PC-9 (cell line): ENCODE measurements at regions not wholly inside any gene's neighbourhood (a gene's known extent, or its start where the extent isn't known, plus 50 kb on each side); places are given as distances from the start of the nearest gene placed in this dataset.

ENCODE experiments used
- BruUV-seq: library from RNA; stranded (reverse); fragments of 400-500 nt; replicated peaks from 2 replicates; lab custom pipeline; 2021; lab: Mats Ljungman, UMichigan
- CTCF ChIA-PET: fragments of 300-600 bp; sonication (Branson Sonifier 250); formaldehyde crosslinking; loops from one replicate; lab custom pipeline; 2022; ENCODE audit warnings: antibody characterized with exemption; lab: Charles Lee
- POLR2A ChIA-PET: fragments of 300-600 bp; sonication (Branson Sonifier 250); formaldehyde crosslinking; loops from one replicate; lab custom pipeline; 2022; ENCODE audit warnings: antibody characterized with exemption; ENCODE audit not compliant: unreplicated experiment; lab: Charles Lee
- DNase-seq, 2 experiments: peaks; one replicate each; pipeline versions ENCODE4 v3.0.0 to v3.0.0-alpha.2; 2015 to 2022; ENCODE audit warnings: mixed read lengths in 1 of 2
- H2AFZ ChIP-seq: fragments of 200-600 bp; sonication (generic); 2 replicates; pipeline ENCODE4 v1.8.1; 2017; ENCODE audit warnings: antibody characterized with exemption
- H3F3A ChIP-seq: fragments of 200-600 bp; sonication (generic); 2 replicates; pipeline ENCODE4 v1.8.1; 2017; ENCODE audit warnings: antibody characterized with exemption, mild to moderate bottlenecking, low read depth; ENCODE audit not compliant: insufficient read depth
- H3K27ac ChIP-seq: fragments of 200-600 bp; sonication (generic); 2 replicates; pipeline ENCODE4 v1.6.1; 2016; ENCODE audit warnings: mixed run types
- H3K27me3 ChIP-seq: fragments of 200-600 bp; sonication (generic); 2 replicates; pipeline ENCODE4 v1.6.1; 2016; ENCODE audit warnings: low read depth, mixed run types; ENCODE audit not compliant: insufficient read depth
- H3K36me3 ChIP-seq: fragments of 200-600 bp; sonication (generic); 2 replicates; pipeline ENCODE4 v1.6.1; 2016; ENCODE audit warnings: low read depth, mixed run types
- H3K4me1 ChIP-seq: fragments of 200-600 bp; sonication (generic); replicated peaks from 2 replicates; pipeline ENCODE4 v1.6.1; 2016; ENCODE audit warnings: mixed run types; ENCODE audit not compliant: insufficient read depth
- H3K4me2 ChIP-seq: fragments of 200-600 bp; sonication (generic); 2 replicates; pipeline ENCODE4 v1.6.1; 2017; ENCODE audit warnings: mixed run types
- H3K4me3 ChIP-seq: fragments of 200-600 bp; sonication (generic); 2 replicates; pipeline ENCODE4 v1.6.1; 2016; ENCODE audit warnings: mixed run types
- H3K79me2 ChIP-seq: fragments of 200-600 bp; sonication (generic); 2 replicates; pipeline ENCODE4 v1.6.1; 2017; ENCODE audit warnings: low read depth, mixed run types
- H3K9me2 ChIP-seq: fragments of 200-600 bp; sonication (generic); 2 replicates; pipeline ENCODE4 v1.8.1; 2017; ENCODE audit warnings: mild to moderate bottlenecking; ENCODE audit not compliant: insufficient read depth
- H3K9me3 ChIP-seq: fragments of 200-600 bp; sonication (generic); 2 replicates; pipeline ENCODE4 v1.8.1; 2016; ENCODE audit warnings: low read depth; ENCODE audit not compliant: insufficient read depth
- H4K20me1 ChIP-seq: fragments of 200-600 bp; sonication (generic); 2 replicates; pipeline ENCODE4 v1.8.1; 2017; ENCODE audit not compliant: insufficient read depth
- CTCF ChIP-seq: fragments of 200-600 bp; sonication (generic); conservative IDR thresholded peaks from 2 replicates; pipeline ENCODE4 v1.6.1; 2017; ENCODE audit warnings: mixed run types, antibody characterized with exemption, mild to moderate bottlenecking, moderate library complexity
- EZH2 ChIP-seq: fragments of 200-600 bp; sonication (generic); IDR thresholded peaks from 2 replicates; pipeline ENCODE4 v1.8.0; 2017; ENCODE audit warnings: antibody characterized with exemption, low read depth
- intact Hi-C: fragments of 100-400 bp; cut with micrococcal nuclease; formaldehyde crosslinking; loops from one replicate; pipeline ENCODE4 v1.10.0; 2022; ENCODE audit not compliant: unreplicated experiment

- CTCF ChIA-PET, result no interaction called here
Observed at GRCh38 chr13:106355866-106356265, 179.6 kb downstream of the EFNB2 start.

GRCh38 chr13:106354961-106355360 lies 180.5 kb downstream of the EFNB2 start:
- intact Hi-C loops, result no loop called here
- Histone ChIP-seq H3K27ac (no peak overlapping the region), H3K9me2 (no peaks in the 10 kb centered on the region), H3K4me3 (no peak overlapping the region), H3K36me3 (no peaks in the 10 kb centered on the region), H3K4me2 (no peak overlapping the region), H3F3A (peaks cover 2% of the 10 kb centered on the region; the same call in 1 of the 2 replicates), H2AFZ (no peak overlapping the region), H3K79me2 (no peaks in the 10 kb centered on the region), H3K4me1 (peaks cover 8% of the 10 kb centered on the region), H3K27me3 (no peaks in the 10 kb centered on the region), H4K20me1 (no peaks in the 10 kb centered on the region), H3K9me3 (no peaks in the 10 kb centered on the region; the same call in 1 of the 2 replicates)
- TF ChIP-seq EZH2 (no peak), CTCF (no peak)
- POLR2A ChIA-PET, result no interaction called here
- DNase-seq, result no peak
- BruUV-seq, result no TSS peak
- CTCF ChIA-PET, result no interaction called here

More at GRCh38 chr13:106355866-106356265, 179.6 kb downstream of the EFNB2 start:
- Histone ChIP-seq H3K27ac (no peak overlapping the region), H3K4me1 (no peaks in the 10 kb centered on the region), H3F3A (no peaks in the 10 kb centered on the region; the same call in 1 of the 2 replicates), H3K9me2 (no peaks in the 10 kb centered on the region), H4K20me1 (no peaks in the 10 kb centered on the region), H3K79me2 (no peaks in the 10 kb centered on the region), H3K36me3 (no peaks in the 10 kb centered on the region), H3K9me3 (no peaks in the 10 kb centered on the region; the same call in 1 of the 2 replicates), H3K4me2 (no peak overlapping the region), H2AFZ (no peak overlapping the region), H3K4me3 (no peak overlapping the region), H3K27me3 (no peaks in the 10 kb centered on the region)
- intact Hi-C loops, result no loop called here
- TF ChIP-seq CTCF (no peak), EZH2 (no peak)
- BruUV-seq, result no TSS peak
- POLR2A ChIA-PET, result no interaction called here
- no peak for DNase-seq

GRCh38 chr13:106352850-106353249 lies 182.6 kb downstream of the EFNB2 start:
- CTCF ChIA-PET, result no interaction called here
- Histone ChIP-seq H3K27me3 (no peaks in the 10 kb centered on the region), H3K27ac (no peak overlapping the region), H3K4me2 (no peak overlapping the region), H3K9me3 (no peaks in the 10 kb centered on the region; the same call in 1 of the 2 replicates), H3F3A (peaks cover 20% of the 10 kb centered on the region), H3K9me2 (no peaks in the 10 kb centered on the region), H4K20me1 (no peaks in the 10 kb centered on the region), H3K36me3 (no peaks in the 10 kb centered on the region), H3K4me3 (no peak overlapping the region), H3K4me1 (peaks cover 26% of the 10 kb centered on the region), H2AFZ (no peak overlapping the region), H3K79me2 (no peaks in the 10 kb centered on the region)
- intact Hi-C loops, result no loop called here
- DNase-seq, result no peak
- no TSS peak for BruUV-seq
- POLR2A ChIA-PET, result no interaction called here
- no peak for TF ChIP-seq EZH2
- TF ChIP-seq CTCF, result no peak
